GM19239 (cell line): ENCODE measurements at regions not wholly inside any gene's neighbourhood (a gene's known extent, or its start where the extent isn't known, plus 50 kb on each side); places are given as distances from the start of the nearest gene placed in this dataset.
"Not testable (repeated sequence)": the region's sequence is repeated elsewhere in the genome, so short reads cannot be mapped to it uniquely, and the experiment has no call there.

ENCODE experiments used
- DNase-seq: peaks from one replicate; pipeline ENCODE4 v3.0.0; 2011; ENCODE audit warnings: low spot score; ENCODE audit not compliant: insufficient read length
- FAIRE-seq: peaks from 2 replicates; lab custom pipeline; 2011; peaks lifted over from hg19 to GRCh38; lab: Jason Lieb, UNC

DNA sequence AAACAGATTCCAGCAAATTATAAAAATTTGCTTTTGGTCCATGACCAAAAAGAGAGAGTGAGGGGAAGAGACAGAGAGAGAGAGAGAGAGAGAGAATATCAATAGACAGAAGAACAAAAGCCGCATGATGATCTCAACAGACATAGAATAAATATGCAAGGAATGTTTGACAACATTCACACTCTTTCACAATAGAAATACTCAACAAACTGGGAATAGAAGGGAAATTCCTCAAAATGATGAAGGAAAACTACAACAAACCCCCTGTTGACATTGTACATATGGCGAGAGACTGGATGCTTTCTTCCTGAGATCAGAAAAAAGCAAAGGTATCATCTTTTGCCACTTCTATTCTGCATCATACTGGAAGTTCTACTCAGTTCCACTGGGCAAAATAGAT lies 309.7 kb downstream of the RAD51AP2 start:
- no peak for FAIRE-seq
- no peak for DNase-seq

DNA sequence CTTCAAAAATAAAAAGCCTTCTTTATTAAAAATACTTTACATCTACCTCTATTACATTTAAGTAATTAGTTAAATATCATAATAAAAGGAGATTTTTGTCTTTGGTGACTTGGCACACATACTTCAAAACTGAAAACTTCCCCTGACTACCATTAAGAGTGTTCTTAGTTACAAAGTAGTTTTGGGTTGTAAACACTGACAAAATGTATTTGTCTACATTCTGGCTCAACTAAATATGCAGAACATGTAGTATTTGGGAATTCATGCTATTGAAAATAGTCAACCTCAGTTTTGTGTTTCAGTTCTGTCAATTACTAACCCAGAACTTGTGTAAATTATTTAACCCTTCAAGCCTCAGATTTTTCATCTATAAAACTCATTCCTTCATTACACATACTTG lies 311.5 kb downstream of the RAD51AP2 start:
- no peak for FAIRE-seq
- DNase-seq = no peak

DNA sequence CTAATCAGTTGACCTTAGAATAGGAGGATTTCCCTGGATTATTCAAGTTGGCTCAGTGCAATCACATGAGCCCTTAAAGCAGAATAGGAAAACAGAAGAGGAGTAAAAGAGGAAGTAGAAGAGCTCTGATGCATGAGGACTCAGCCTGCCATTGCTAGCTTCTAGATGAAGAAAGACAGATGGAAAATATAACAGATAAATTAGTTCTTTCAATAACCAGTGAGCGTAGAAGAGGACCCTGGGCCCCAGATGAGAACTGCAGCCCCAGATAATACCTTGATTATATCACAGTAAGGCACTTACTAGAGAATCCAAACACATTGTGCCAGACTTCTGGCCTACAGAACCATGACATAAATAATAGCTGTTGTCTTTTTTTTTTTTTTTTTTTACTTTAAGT lies 314.0 kb downstream of the RAD51AP2 start:
- peak; percentile 84 for FAIRE-seq

DNA sequence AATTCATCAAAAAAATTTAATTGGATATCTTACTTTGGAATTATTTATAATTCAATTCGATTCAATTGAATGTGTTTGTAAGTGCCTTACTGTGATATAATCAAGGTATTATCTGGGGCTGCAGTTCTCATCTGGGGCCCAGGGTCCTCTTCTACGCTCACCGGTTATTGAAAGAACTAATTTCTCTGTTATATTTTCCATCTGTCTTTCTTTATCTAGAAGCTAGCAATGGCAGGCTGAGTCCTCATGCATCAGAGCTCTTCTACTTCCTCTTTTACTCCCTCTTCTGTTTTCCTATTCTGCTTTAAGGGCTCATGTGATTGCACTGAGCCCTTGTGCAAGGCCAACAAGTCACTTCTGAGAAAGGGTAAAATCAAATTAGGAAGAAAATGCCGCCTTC lies 315.6 kb downstream of the RAD51AP2 start:
- peak; percentile 78 for FAIRE-seq
- not testable (repeated sequence) for DNase-seq

More for the DNA sequence above, 314.0 kb downstream of the RAD51AP2 start:
- not testable (repeated sequence) for DNase-seq

DNA sequence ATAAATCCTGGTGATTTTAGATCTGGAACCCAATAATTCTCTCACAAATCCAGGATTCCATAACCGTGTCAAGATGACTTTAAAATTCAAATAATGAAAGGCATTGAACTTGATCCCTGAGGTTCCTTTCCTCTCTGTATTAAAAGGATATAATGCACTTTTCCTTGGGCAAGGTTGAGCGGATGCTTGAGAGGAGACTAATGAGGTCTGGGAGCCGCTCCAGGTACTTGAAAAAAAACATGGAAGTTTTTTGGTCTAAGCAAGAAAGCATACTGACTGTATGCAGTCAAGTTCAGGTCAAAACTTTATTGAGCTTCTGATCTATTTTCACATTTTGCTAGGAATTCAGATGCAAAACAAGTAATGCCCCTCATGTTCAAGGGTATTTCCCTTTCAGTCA lies 318.5 kb downstream of the RAD51AP2 start:
- DNase-seq = no peak
- no peak for FAIRE-seq

DNA sequence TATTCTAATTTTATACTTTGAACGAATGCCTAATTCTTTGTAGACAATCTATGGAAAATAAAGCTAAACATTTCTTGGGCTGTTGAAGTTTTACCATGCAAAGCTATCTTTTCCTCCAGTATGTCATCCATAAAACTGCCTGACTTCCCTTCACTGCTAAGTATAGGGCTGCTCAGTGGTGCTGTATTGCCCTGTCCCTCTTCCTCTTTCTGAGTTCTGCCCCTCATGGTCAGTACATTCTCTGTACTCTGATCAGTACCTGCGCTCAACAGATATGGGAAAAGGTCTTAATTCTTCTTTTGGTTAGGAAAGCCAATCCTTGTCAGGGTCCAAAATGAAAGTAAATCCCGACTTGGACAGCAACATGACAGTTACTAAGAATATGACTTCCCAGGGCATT lies 321.9 kb downstream of the RAD51AP2 start:
- no peak for FAIRE-seq
- no peak for DNase-seq

DNA sequence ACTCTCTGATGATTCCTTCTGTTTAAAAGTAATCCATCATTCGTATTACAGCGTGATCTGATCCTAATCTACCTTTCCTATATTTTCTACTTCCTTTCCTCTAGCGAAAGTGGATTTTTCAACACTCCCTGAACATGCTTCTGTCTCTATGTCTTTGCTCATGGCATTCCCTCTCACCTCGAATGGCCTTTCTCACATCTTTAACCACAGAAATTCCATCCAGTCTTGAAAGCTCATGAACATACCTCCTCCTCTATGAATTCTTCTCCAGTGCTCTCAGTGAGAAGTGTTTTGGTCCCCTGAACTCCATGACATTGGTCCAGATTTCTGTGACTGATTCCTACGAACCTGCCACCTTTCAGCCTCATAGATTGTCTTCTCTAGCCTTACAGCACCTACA lies 323.2 kb downstream of the RAD51AP2 start:
- DNase-seq = no peak
- FAIRE-seq = no peak

DNA sequence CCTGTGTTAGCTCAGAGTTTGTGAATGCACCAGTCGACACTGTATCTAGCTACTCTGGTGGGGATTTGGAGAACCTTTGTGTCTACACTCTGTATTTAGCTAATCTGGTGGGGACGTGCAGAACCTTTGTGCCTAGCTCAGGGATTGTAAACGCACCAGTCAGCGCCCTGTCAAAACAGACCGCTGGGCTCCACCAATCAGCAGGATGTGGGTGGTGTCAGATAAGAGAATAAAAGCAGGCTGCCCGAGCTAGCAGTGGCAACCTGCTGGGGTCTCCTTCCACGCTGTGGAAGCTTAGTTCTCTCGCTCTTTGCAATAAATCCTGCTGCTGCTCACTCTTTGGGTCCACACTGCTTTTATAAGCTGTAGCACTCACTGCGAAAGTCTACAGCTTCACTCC lies 324.2 kb downstream of the RAD51AP2 start:
- FAIRE-seq (no peak), DNase-seq (no peak)

DNA sequence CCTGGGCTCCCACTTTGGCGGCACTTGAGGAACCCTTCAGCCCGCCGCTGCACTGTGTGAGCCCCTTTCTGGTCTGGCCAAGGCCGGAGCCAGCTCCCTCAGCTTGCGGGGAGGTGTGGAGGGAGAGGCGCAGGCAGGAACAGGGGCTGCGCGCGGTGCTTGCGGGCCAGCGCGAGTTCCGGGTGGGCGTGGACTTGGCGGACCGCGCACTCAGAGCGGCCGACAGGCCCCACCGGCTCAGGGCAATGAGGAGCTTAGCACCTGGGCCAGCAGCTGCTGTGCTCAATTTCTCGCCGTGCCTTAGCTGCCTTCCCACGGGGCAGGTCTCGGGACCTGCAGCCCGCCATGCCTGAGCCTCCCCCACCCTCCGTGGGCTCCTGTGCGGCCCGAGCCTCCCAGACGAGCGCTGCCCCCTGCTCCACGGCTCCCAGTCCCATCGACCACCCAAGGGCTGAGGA lies 324.8 kb downstream of the RAD51AP2 start:
- not testable (repeated sequence) for DNase-seq, FAIRE-seq

DNA sequence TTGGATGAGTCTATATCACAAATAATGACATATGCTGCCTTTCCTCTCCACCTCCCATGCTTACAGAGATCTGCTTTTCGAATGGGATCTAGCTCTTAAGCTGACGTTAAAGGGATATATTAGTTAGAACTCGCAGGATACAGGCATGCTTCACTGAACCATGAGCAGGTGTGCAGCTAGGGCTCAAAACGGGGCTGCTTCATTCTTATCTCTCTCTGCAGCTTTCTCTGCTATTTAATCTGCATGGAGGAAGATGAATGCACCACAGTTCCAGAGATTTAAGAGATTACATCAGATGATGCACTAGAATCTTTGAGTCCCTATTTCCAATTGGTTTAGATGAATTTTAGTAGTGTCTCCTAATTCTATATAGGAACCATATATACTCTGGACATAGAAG lies 327.0 kb downstream of the RAD51AP2 start:
- FAIRE-seq (no peak), DNase-seq (no peak)

DNA sequence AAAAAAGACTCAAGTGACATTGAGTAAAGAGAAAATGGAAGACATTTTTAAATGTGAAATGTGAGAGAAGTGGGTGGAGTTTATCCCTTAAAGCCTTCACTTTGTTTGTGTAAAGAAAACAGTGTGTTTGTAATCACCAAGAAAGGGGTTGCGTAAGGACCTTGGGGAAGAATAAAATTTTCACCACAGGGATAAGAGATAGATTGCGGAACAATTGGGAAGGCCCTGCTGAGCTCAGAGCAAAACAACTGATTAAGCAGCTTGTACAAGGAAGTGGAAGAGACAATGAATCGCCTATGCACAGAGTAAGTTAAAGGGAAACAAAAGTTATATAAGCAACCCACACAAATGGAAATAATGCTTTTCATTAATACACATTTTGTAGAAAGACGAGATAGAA lies 327.7 kb downstream of the RAD51AP2 start:
- FAIRE-seq (no peak), DNase-seq (no peak)

DNA sequence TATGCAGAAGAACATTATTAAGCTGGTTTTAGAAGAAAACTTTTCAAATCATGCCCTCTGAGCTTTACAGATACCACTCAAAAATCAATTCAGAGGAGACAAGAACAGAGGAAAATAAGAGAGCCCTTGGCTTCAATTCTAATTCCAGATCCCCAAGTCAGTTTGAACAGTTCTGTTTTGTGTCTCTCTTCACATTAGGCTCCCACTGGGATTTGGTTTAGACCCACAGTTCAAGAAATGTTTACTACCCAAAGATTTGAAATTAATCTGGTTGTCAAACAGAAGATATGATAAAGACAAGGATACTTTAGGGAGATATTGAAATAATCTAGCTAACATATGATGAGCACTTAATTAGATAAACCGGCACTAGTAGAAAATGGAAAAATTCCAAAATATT lies 329.5 kb downstream of the RAD51AP2 start:
- DNase-seq (no peak), FAIRE-seq (no peak)

DNA sequence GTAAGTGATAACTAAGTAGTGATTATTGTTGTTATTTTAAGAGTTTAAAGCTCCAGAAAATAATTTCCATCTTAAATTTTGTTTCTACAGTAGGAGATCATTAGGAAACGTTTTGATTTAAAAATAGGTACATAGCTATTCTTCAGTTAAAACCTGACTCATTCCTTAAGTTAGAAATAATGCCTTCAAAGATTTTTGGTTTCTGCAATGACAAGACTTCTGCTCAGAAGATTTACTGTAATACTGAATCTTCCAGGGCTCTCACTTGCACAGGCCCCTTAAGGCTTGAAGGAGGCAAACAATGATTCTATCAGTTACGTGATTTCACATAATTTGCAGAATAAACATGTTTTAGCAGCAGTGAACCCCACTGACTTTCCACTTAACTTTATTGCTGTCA lies 333.7 kb downstream of the RAD51AP2 start:
- FAIRE-seq (no peak), DNase-seq (no peak)

DNA sequence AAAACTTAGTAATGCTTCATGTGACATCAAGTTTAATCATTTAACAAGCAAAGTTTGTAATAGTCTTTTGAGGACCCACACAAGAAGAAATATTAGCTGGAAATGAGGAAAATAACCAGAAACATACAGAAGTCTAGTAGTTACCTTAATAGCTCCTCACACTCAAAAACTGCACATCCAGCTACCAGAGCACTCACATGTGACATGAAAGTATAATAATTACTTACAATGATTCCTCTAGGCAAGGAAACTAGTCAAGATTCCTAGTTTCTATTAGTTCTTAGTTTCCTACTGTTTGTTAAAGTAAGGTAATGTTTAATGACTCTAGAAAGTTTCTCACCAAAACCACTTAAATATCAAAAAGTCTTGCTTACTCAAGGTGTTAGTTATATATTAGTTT lies 335.8 kb downstream of the RAD51AP2 start:
- DNase-seq = no peak
- FAIRE-seq = no peak

DNA sequence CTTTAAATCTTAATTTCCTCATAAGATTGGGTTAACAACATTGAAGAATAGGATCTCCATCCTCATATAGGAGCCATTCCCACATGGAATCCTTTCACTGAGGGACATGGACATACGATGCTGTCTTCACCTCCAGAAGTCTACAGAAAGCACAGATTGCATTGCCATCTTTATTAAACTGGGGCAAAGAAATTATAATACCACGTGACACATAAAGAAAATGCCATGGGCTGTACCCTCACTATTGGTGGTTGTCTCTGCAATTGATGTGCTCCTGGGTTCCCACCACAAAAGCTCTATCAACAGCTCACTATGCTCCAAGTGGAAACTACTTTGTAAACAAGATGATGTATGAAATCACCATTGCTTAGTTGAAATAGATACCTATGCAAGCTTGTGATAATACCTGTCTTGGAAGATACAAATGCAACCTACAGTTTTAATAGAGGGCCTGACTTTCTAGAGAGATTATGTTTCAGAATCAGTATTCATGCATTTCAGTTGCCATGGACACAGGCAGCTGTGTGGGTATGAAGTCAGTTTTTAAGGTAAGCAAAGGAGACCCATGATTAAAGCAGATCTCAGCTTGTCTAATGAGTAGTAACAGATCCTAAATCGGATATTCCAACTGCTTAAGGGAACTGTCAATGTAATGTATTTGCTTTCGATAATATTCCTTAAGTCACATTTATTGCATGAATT lies 337.0 kb downstream of the RAD51AP2 start:
- no peak for DNase-seq
- FAIRE-seq = no peak

DNA sequence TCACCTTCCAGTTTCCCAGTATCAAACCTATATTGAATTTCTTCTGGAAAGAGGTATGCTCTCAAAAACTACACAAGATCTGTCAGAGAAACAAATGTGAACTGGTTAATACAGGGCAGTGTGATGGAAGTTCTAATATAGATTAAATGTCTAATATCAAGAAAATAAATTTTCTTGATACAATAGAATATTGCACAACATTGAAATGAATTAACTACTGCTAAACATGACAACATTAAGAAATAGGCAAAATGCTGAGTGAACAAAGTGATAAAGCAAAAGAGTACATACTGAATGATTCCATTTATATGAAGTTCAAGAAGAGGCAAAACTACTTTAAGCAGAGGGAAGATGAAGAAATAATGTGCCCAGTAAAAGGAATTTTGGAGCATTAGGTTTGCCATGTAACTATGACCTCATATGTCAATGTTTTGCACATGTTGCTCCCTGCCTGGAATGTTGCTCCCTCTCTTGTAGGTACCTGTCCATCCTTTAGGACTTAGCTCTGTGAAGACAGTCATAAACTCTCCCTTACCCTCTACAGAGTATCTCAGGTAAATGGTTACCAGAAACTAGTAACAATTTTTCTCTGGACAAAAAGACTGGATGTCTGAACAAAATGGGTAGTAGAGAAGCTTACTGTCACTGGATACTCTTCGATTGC lies 339.0 kb downstream of the RAD51AP2 start:
- FAIRE-seq = no peak
- no peak for DNase-seq

DNA sequence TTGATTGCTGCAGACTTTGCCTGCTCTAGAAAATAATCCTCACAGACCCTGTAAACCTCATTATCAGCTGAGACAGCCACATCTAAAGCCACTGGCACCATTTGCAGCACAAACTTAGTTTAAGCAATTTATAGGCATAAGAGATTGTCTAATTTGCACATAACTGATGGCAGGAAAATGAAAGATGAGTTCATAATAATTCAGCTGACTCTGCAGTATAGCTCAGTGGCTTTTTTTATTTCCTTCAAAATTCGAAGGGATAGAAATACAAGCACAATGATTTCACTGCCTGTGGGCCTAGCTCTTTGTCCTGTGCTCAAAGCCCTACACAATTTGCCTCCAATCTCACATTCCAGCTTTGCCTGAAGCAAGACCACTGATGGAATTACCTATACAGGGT lies 341.2 kb downstream of the RAD51AP2 start:
- no peak for DNase-seq
- FAIRE-seq = no peak

DNA sequence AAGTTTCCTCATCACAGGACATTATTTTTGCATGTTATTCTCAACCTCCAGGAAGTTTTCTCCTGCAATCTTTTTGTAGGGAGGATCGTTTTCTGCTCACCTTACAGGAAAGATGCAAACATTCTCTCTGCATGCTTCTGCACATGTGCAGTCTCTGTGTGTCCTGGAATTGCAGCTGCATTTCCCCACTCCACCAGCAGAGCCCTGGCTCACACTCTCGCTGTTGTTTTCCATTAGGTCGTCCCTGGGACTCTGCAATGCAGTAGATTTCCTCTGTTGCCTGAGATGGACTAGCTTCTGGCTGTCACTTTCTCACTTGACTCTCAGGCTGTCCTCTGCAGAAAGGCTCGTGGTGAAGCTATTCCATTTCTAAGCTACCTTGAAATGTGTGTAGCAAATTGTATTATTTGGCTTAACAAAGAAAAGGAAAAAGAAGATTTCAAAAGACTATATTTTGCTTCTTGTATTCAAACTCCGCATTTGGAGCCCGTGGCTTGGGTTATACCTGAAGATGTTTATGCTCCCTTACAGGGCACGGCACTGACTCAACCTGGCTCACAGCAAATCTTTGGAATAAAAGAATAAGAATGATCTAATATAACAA lies 346.7 kb downstream of the RAD51AP2 start:
- DNase-seq (no peak), FAIRE-seq (no peak)

DNA sequence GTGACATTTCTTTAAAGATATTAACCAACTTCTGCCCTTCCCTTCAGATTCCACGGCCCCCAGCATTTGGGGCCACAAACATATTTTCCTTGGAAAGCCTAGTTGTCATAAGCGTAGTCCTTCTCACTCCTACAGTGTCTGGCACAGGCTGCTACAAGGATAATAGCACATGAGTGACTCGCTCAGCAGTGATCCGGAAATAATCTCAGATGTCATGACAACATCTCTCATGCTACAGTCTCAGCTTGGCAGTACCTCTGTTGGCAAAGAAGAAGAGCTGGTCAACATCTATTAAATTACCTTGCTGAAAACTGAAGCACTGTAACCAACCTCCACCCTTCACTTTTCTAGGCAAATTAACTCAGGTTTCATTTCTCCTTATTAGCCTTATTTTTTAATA lies 351.7 kb downstream of the RAD51AP2 start:
- no peak for DNase-seq

DNA sequence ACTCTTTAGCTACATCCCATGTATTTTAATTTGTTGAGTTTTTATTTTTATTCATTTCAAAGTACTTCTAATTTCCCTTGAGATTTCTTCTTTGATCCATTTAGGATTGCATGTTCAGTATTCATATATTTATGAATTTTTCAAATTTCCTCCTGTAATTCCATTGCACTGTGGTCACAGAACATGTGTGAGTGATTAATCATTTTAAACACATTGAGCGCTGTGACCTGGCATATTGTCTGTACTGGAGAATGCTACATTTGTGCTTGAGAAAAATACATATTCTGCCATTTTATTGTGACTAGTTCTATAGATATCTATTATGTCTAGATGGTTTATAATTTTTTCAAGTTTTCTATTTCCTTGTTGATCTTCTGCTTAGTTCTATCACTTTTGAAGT lies 353.7 kb downstream of the RAD51AP2 start:
- DNase-seq = no peak
- no peak for FAIRE-seq

More for the DNA sequence above, 351.7 kb downstream of the RAD51AP2 start:
- no peak for FAIRE-seq

DNA sequence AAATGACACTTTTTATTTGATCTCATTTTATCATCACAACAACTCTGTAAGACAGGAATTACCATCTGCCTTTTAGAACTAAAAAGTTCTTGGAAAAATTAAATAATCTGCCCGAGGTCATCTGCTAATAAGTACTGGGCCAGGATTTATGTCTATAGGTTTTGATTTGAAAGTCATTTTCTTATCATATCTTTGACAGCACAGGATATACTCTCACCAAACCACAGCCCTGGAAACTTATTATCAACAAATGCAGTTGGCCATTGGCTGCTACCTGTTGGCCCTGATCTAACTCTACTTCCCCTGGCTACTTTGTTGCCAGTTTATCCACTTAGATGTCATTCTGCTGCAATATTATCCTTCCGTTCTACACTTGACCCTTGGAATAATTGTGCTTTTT lies 354.6 kb downstream of the RAD51AP2 start:
- FAIRE-seq (no peak), DNase-seq (no peak)
